Stimulated activated CD4-positive, alpha-beta T cell treated with anti-CD3 and anti-CD28 coated beads, Interleukin-15, amount 100 ng/mL, for 24 hours (primary cell): ENCODE measurements at regions not wholly inside any gene's neighbourhood (a gene's known extent, or its start where the extent isn't known, plus 50 kb on each side); places are given as distances from the start of the nearest gene placed in this dataset.
A peak's percentile ranks its signal among the peaks of the same experiment; 100 is the strongest.

Experiments
- DNase-seq: peaks from one replicate; pipeline ENCODE4 v3.0.0-alpha.2; 2020

DNA sequence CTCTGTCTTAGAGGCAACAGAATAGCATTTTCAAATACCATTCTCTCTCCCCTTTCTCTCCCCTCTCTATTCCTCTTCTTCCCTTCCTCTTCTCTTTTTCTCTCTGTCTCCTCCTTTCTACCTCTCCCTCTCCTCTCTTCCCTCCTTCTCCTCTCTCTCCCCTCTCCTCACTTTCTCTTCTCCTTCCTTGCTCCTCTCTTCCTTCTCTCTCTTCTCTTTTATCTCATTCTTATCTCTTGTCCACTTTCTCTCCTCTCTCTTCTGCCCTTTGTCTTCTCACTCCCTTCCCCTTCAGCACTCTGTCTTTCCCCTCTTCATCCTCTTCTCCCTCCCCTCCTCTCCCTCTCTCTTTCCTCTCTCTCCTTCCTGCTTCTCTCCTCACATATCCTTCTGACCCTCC is 2265.8 kb upstream of the TENM3 start:
- DNase-seq: no peak

DNA sequence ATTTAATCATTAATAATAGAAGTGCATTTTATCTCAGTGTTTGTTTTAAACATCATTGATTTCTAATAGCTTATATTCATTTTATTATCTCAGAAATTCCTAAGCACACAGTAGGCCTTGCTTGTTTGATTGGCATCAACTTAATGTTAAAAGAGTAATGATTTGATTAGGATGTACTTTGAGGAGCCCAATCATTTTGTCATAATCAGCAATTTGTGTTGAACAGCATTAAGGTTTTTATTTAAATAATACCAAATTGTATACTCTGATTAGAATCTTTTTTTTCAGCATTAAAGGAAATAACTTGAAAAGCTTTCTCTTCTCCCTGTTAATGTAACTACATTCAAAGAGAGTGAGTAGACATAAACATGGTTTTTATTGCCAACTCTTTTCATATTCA is 2262.0 kb upstream of the TENM3 start:
- DNase-seq: no peak

DNA sequence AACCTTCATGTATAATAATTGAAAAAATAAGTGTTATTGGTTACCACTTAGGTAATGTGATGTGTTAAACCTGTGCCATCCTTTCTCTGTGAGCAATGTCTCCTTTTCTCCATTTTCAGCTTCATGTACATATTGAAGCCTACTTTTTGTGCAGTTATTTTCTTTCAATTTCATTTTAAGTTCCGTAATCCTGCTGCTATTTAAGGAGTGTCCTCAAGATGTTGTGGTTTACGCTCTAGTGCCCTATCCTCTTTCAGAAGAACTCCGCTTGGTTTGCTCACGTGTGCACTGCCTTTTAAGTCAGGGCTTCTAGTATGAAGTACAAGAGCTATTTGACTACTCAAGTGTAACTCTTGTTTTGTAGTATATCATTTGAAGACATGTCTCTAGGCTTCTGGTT is 2253.2 kb upstream of the TENM3 start:
- DNase-seq: no peak

DNA sequence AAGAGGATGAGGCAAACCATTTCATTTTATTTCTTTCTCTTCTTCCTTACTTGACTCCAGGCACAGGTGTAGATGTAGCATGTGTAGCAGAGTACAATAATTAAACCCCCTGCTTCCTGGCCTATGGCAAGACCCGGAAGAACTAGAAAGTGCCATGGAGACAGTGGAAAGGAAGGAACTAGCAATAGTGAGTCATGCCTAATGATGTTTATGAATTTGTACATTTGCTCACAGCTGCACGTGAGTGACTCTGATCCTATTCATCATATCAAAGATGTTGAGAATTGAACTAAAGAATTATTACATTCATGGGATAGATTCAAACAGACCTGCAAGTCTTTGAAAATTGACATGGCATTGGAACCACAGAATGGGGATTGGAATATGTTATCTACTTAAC is 2233.9 kb upstream of the TENM3 start:
- DNase-seq: no peak

DNA sequence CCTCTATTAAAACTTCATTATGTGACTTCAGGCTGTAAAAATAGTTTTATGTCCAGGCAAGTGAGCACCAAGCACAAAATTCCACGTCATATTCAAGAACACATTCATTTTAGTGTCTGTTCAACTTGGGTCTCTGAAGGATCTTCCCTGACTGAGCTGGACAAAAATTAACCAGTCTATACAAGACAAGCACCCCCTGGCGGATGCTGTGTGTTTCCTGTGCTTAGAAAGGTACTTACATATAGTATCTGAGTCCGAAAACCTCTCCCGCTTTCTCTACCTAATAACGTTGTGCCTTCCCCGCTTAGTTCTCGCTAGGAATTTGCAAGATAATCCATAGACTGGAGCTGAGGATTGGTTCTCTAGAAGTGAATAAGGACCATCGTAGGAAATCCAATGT is 2214.5 kb upstream of the TENM3 start:
- peak; percentile 9 for DNase-seq

DNA sequence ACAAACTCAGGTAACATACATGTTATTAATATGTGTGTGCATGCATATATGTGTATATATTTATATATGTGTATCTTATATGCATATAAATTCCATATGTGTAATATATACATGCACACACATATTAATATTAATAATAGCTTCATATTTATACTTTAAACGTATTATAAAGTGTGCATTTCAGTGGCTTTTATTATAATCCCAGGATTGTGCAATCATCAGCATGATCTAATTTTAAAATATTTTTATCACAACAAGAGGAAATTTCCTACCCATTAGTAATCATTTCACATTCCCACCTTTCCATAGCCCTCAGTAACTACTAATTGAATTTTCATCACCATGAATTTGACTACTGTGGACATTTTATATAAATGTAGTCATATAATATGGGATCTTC is 2211.9 kb upstream of the TENM3 start:
- no peak for DNase-seq

DNA sequence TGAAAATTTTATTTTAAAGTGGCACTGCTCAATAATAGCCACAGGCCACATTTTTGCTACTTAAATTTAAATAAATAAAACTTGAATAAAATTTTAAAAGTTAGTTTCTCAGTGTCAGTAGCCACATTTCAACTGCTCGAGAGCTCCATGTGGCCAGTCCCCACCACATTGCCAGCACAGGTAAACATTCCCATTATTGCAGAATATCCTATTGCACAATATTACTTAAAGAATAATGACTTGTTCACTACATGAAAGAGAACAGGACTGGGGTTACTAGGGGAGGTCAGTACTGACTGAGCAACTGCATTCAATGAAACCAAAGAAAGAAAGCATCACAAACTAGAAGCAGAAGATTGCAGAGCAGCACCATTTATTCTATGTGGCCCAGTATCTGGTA is 2201.6 kb upstream of the TENM3 start:
- DNase-seq: no peak

DNA sequence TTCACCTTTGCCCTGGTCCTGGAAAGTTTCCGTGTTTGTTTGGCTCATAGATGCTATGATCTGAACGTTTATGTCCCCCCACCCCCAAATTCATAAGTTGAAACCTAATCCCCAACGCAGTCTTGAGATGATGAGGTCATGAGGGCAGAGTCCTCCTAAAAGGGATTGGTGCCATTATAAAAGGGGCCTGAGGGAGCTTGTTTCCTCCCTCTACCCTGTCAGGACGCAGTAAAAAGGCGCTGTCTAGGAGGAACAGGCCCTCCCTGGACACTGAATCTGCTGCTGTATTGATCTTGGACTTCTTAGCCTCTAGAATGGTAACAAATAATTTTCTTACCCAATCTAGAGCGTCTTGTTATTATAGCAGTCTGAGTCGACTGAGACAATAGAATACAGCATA is 2190.6 kb upstream of the TENM3 start:
- no peak for DNase-seq

DNA sequence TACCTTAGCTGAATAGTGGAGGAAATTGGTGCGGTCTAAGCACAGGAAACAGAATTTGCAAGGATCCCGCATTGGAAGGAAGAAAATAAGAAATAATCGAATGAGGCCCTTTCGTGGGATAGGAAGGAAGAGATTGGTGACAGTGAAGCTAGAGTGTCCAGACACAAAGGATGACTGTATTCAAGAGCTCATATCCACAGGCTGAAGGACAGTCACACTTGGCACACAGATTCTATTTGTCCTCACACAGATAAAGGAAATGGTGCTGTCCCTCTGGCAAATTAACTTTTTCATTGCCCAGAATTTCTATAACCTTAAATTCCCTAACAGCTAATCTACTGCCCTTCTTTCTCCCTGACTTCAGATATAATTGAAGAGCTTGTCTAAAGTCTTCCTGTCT is 2188.9 kb upstream of the TENM3 start:
- DNase-seq: no peak

DNA sequence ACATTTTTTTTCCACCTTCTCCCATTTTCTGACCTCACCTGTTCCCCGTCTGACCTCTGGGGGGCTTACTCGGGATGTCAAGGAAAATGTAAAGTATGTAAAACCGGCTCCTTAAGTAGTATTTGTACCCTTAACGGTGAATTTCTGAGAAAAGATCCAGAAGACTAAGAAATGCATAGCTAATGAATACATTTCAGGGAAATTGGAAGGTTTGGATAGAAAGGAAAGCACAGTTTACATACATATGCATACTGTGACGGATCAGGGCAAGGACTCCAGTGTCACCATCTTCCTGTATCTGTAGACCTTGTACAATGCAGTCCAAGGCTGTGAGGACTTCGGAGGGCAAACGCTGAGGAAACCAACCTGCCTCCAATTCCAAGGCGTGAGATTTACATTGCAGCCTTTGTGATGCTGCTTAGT is 2185.9 kb upstream of the TENM3 start:
- no peak for DNase-seq

DNA sequence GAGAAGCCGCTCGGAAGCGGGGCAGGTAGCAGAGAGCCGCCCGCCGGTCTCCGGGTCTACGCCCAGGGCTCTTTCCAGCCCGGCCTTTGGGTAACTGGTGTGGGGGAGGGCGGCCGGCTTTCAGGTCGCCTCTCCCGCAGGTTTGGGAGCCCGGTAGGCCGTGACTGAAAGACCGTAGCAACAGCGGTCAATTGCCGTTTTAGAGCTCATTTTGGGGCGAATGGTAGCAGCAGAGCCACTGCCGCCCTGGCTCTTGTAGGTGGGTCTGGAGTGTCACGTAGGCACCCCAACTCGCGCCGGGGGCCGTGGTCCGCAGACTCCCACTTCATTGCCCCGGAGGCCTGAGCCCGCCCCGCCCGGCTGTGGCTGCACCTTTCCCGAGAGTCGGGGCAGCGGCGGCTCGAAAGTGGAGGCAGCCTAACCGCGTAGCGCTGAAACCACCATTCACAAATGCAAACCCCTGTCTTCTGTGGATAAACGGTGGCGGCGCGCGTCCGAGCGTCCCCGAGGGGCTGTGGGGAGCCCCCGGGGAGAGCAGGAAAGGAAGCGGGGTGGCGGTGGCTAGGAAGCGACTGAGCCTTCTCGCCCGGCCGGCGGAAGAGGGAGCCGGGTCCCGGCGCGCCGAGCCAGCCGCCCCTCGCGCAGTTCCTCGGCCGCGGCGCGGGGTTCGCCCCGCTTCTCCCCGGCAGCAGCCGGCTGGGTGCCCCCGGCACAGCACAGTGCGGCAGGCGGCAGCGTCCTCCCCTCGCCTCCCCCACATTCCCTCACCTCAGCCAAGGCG is 2185.1 kb upstream of the TENM3 start:
- DNase-seq: peak; percentile 15

DNA sequence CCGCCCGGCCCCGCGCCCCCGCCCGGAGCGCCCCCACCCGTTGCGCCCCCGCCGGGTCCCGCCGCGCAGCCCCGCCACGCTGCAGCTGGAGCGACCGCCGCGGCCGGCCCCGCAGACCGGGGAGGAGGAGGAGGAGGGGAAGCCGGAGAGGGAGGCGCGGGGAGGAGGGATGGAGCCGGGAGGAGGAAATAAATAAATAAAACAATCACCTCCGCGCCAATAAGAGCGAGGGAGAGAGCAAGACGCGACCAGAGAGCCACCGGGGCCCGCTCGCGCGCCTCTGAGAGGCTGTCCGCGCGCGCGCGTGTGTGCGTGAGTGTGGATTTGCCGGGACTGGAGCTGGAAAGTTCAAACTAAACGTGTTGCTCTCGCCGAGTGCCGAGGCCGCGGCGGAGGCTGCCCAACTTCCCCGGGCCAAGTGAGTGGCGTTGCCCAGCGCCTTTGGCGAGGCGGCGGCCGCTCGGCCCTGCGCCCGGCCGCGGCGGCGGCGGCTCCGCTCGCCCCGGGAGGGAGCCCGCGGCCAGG is 2184.4 kb upstream of the TENM3 start:
- peak; percentile 11 for DNase-seq

DNA sequence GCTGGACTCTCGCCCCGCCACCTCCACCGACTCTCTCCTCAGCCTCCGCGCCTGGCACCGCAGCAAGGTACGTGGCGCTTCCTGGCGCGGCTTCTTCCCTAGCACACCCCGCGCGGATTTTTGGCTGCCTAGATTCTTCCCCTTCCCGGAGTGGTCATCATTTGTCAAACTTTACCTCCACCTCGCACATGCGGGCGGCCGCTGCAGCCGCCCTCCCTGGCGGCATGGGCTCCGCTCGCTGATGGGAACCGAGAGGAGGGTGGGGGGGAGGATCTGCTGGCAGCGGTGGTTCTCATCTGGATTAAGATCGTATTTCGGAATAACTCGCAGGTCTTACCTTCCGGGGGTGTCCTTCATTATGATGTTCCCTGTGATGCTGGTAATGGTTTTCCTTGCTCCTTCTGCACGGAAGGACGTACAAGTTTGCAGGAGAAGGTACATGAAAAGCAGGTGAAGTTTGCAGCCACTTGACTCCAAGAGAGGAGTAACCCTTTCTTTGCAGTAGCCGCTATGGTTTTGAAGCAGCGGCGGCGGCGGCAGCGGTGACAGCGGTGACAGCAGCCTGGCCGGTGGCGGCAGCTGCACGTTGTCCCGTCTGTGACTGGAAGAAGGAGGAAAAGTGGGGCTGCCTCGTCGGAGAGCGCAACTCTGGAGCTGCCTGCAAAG is 2183.9 kb upstream of the TENM3 start:
- peak; percentile 7 for DNase-seq

DNA sequence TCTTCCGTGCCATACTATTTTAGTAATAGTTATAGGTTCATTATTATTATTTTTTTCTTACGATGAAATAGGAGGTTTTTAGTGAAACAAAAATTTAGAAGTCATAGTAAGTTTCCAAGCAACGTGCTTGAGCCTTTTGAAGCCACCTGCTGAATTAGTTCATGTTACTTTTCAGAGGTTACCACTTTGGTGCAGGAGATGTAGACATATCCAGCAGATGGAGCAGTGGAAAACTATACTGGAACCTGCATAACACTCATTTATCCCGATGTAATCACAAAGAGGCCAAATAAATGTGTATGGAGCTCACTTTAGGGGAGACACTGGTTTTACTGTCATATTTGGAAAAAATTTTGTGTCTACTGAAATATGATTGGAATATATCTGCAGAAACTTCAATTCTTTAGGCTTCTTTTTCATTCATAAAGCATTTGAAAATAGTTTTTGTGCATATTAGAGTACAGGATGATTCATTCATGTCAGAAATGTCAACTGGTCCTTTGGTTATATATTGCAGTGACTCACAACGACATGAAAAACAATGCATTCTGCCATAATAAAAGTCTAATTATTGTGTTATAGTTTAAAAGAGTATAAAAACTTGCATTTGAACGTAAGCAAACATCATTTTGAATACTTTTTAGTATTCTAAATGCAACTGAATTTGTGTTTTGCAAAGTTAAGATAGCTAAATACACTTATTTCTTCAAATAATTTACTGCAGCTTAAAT is 2182.9 kb upstream of the TENM3 start:
- no peak for DNase-seq

DNA sequence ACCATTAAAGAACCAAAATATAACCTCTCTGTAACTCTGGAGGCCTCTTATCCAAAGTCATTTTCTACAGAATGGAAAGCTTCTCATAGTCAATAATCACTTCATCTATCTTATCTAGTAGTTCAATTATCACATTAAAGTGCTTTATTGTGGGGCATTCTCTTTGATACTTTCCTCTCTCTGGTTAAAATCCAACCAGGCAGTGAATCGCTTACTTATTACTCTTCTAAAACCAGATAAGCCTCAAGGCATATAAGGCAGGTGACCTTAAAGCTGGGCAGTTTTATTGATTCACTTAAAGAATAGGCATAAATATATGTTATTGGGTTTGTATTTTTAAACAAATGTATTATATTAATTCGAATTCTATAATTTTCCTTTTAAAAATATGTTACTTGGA is 2162.1 kb upstream of the TENM3 start:
- no peak for DNase-seq

DNA sequence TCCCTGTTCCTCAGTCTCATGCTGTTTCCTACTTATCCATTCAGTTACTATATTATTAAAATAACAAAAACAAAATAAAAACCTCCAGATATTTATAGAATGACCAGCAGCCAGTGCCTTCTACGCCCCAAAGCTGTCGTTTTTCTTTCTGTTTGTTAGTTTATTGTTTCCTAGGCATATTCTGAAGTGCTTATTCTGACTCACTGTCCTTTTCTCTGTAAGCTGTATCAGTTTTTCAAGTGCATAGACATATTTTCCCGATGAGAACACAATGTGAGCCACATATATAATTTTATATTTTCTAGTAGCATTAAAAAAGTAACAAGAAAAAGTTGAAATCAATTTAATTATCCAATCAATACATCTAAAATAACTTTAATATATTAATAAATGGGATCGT is 2158.6 kb upstream of the TENM3 start:
- DNase-seq: no peak

DNA sequence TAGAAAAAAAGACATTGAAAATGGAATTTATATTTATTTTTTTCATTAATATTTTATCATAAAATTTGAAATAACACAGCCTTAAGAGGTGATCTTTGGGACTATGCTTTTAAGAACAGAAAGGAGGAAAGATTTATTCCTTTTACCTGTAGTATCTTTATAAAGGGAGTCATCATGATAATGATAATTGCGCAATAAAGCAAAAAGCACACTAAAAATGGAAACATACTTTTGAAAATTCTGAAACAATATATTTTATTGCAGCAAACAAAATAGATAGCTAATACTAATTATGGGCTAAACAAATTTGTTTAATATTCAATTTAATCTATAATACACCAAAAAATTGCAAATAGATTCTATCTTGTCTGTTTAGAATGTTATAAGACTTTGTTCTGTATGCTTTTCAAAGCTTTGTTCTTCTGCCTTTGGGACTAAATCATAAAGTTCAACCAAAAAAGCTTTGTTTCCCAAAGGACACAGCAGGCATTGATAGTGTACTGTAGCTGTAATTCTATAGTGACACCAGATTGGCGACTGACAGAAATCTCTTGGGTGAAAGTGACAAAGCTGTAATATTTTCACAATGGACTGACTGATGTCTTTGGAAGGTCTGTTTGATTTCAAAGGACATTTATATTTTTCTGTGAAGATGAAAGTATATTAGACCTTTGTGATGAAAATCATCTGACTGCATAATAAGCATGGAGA is 2156.6 kb upstream of the TENM3 start:
- DNase-seq: no peak

DNA sequence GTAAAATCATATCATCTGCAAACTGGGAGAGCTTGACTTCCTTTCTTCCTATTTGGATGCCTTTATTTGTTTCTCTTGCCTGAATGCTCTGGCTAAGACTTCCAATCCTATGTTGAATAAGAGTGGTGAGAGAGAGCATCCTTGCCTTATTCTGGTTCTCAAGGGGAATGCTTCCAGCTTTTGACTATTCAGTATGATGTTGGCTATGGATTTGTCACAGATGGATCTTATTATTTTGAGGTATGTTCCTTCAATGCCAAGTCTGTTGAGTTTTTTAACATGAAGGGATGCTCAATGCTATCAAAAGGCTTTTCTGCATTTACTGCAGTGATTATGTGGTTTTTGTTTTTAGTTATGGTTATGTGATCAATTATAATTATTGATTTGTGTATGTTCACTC is 2144.6 kb upstream of the TENM3 start:
- DNase-seq: no peak

DNA sequence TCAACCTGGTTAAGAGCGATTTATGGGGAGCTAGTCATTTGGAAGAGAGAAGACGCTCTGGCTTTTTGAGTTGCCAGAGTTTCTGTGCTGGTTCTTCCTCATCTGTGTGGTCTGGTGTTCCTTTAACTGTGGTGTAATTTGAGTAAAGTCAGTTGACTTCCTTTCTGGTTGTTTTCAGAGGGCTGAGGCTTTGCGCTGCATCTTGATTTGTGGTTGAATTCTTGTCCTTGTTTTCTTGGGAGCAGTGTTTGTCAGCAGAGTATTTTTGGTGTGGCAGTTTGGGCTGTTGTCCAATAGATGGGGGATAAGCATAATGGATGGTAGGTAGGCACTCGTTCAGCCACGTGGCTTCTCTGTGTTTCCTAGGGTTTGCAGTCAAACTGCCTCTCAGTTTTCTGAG is 2143.2 kb upstream of the TENM3 start:
- no peak for DNase-seq

DNA sequence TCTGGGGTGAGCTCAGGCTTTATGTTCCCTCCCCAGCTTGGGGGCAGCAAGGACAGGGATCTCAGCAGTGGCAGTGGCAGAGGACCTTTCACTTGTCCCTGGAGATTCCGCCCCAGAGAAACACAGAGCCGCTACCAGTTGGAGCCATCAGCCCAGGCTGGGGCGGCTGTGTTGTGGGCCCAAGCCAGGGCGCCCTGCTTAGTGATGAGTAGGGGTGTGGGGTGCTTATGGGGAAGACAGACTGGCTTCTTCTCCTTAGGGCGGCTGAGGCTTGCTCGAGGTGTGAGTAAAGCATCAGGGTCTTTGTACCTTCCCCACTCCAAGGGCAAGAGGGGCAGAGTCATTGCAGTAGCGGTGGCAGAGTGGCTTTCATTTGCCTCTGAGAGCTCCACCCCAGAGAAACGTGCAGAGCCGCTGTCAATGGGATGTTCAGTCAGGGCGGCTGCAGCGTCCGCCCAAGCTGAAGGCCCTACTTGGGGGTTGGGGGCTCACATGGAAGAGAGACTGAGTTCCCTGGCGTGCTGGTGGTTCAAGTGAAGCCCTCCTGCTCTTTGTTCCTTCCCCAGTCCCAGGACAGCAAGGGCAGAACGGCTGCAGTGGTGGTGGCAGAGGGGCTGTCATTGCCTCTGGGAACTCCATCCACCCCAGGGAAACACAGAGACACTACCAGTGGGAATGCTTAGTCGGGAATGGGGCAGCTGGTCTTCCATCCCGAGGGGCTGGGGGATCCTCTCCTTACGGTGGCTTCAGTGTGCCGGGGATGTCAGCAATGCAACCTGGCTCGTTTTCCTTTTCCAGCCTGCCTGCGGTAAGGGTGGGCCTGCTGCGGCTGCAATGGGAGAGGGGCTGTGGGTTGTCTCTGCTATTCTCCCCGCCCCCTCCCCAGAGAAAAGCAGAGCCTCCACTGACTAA is 2142.5 kb upstream of the TENM3 start:
- DNase-seq: no peak

DNA sequence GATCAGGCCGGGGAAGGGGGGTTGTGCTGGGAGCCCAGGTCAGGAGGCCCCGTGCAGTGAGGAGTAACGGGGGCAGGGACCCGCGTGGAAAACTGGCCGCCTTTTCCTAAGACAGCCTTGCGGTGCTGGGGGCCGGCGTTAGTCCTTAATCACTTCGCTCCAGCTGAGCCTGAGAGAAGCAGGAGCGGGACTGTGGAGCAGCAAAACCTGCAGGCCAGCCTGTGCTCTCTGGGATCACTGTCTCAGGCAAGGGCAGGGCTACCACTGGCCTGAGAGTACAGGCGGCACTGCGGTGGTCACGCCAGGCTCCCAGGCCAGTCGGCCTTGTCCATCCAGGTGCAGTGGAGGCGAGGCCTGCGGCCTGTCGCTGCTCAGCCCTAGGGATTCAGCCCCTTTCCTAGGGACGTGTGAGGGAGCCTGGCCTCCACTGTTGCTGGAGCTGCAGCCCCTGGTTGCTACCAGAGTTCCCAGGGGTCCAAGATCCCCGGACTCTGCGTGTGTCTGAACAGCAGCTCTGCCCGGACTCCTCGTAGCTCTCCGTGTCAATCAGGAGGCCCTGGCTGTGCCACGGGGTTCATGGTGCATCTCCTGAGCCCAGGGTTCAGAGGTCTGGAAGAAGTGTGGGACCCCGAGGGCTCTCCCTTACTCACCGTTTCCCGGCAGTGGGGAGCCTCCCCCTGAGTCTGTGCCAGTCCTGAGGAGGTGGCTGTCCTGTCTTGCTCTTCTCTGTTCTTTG is 2141.7 kb upstream of the TENM3 start:
- DNase-seq: no peak
